Bronchial epithelial cell (primary cell): ENCODE measurements at regions not wholly inside any gene's neighbourhood (a gene's known extent, or its start where the extent isn't known, plus 50 kb on each side); places are given as distances from the start of the nearest gene placed in this dataset.

Source experiments
- DNase-seq: peaks from one replicate; pipeline ENCODE4 v3.0.0-alpha.2; 2010; ENCODE audit warnings: low read depth
- FAIRE-seq: peaks from 2 replicates; lab custom pipeline; 2011; peaks lifted over from hg19 to GRCh38; lab: Jason Lieb, UNC
- H3K27me3 ChIP-seq: 2 replicates; pipeline ENCODE4 v1.5.1; 2011; ENCODE audit warnings: low read length; ENCODE audit not compliant: control insufficient read depth, insufficient read depth
- H3K36me3 ChIP-seq: 2 replicates; pipeline ENCODE4 v1.5.1; 2011; ENCODE audit warnings: low read length; ENCODE audit not compliant: control insufficient read depth, insufficient read depth
- H3K4me3 ChIP-seq: 2 replicates; pipeline ENCODE4 v1.5.1; 2011; ENCODE audit warnings: mild to moderate bottlenecking, low read depth, low read length, control low read depth
- CTCF ChIP-seq: IDR thresholded peaks from 2 replicates; pipeline ENCODE4 v1.5.1; 2011; ENCODE audit warnings: mild to moderate bottlenecking, moderate library complexity, low read length, control low read depth, inconsistent platforms; ENCODE audit not compliant: insufficient read depth, severe bottlenecking

- no peaks in the 10 kb centered on the region for H3K36me3 ChIP-seq
- DNase-seq (no peak), FAIRE-seq (no peak)
- TF ChIP-seq CTCF: no peak
- H3K4me3 ChIP-seq: no peak overlapping the region
- no peaks in the 10 kb centered on the region for H3K27me3 ChIP-seq
Observed at GRCh38 chr2:163456953-163457743, 278.7 kb downstream of the FIGN start.

GRCh38 chr2:163455815-163456214 is 280.0 kb downstream of the FIGN start:
- DNase-seq (no peak), FAIRE-seq (no peak)
- Histone ChIP-seq H3K36me3 (no peaks in the 10 kb centered on the region), H3K27me3 (no peaks in the 10 kb centered on the region), H3K4me3 (no peak overlapping the region)
- no peak for TF ChIP-seq CTCF

GRCh38 chr2:163453920-163454319 is 281.9 kb downstream of the FIGN start:
- Histone ChIP-seq H3K27me3 (no peaks in the 10 kb centered on the region), H3K36me3 (no peaks in the 10 kb centered on the region), H3K4me3 (no peak overlapping the region)
- TF ChIP-seq CTCF: no peak
- DNase-seq (peak; percentile 29), FAIRE-seq (no peak)

- no peak for TF ChIP-seq CTCF
- Histone ChIP-seq H3K36me3 (no peaks in the 10 kb centered on the region), H3K4me3 (no peak overlapping the region), H3K27me3 (no peaks in the 10 kb centered on the region)
- no peak for FAIRE-seq
- DNase-seq: peak; percentile 61
Observed at GRCh38 chr2:163441603-163442002, 294.2 kb downstream of the FIGN start.

GRCh38 chr2:163436963-163437362 is 298.8 kb downstream of the FIGN start:
- Histone ChIP-seq H3K27me3 (no peaks in the 10 kb centered on the region), H3K36me3 (no peaks in the 10 kb centered on the region), H3K4me3 (no peak overlapping the region)
- FAIRE-seq: no peak
- no peak for DNase-seq
- no peak for TF ChIP-seq CTCF

GRCh38 chr2:163428187-163428586 is 307.6 kb downstream of the FIGN start:
- no peak for DNase-seq
- no peak for TF ChIP-seq CTCF
- Histone ChIP-seq H3K4me3 (no peak overlapping the region), H3K36me3 (no peaks in the 10 kb centered on the region), H3K27me3 (no peaks in the 10 kb centered on the region)
- FAIRE-seq: no peak
